ENCODE measurements at regions not wholly inside any gene's neighbourhood (a gene's known extent, or its start where the extent isn't known, plus 50 kb on each side); places are given as distances from the start of the nearest gene placed in this dataset.

DNA sequence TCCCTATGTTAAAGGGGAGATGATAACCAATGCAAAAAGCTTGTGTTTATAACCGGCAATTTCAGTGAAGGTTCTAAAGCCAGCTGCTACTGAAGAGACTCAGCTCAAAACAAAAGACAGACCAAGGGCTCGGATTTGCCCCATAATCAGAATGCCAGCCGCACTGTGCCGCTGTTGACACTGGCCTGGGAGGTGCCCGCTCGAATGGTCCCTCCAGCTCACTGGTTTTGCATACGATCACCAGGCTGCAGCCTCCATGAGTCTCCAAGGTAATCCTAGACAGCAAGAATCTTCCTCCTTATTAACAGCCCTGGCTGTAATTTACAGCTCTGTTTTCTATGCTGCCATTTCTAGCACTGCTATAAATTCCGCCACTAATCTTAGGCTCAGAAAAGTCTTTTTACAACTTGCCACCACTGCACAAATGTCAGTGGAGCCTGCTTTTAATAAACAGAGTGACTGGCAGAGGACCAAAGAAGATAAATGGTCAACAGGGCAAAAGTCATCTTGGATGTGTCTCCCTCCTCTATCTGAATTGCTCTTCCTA, 155.7 kb upstream of the SH3BP4 start:
- H3K36me3 ChIP-seq = no peaks in the 10 kb centered on the region
- H3K4me3 ChIP-seq = no peak overlapping the region
- H3K27me3 ChIP-seq = no peaks in the 10 kb centered on the region
- WGBS, 4 donors = 80 to 91% (median 87%) methylated on average over 8 of the region's 8 CpGs
- no peak for TF ChIP-seq POLR2A (IDR thresholded peaks at IDR 0.05)
- TF ChIP-seq, protein P1, sequence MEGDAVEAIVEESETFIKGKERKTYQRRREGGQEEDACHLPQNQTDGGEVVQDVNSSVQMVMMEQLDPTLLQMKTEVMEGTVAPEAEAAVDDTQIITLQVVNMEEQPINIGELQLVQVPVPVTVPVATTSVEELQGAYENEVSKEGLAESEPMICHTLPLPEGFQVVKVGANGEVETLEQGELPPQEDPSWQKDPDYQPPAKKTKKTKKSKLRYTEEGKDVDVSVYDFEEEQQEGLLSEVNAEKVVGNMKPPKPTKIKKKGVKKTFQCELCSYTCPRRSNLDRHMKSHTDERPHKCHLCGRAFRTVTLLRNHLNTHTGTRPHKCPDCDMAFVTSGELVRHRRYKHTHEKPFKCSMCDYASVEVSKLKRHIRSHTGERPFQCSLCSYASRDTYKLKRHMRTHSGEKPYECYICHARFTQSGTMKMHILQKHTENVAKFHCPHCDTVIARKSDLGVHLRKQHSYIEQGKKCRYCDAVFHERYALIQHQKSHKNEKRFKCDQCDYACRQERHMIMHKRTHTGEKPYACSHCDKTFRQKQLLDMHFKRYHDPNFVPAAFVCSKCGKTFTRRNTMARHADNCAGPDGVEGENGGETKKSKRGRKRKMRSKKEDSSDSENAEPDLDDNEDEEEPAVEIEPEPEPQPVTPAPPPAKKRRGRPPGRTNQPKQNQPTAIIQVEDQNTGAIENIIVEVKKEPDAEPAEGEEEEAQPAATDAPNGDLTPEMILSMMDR (IDR thresholded peaks at IDR 0.05) = no peak
- H3K9me3 ChIP-seq = no peaks in the 10 kb centered on the region
- no peak for DNase-seq
- no peaks in the 10 kb centered on the region for H3K4me1 ChIP-seq
- no peak for ATAC-seq
- H3K27ac ChIP-seq = no peak overlapping the region
- intact Hi-C loops (cut with DNase I) = no loop called here

DNA sequence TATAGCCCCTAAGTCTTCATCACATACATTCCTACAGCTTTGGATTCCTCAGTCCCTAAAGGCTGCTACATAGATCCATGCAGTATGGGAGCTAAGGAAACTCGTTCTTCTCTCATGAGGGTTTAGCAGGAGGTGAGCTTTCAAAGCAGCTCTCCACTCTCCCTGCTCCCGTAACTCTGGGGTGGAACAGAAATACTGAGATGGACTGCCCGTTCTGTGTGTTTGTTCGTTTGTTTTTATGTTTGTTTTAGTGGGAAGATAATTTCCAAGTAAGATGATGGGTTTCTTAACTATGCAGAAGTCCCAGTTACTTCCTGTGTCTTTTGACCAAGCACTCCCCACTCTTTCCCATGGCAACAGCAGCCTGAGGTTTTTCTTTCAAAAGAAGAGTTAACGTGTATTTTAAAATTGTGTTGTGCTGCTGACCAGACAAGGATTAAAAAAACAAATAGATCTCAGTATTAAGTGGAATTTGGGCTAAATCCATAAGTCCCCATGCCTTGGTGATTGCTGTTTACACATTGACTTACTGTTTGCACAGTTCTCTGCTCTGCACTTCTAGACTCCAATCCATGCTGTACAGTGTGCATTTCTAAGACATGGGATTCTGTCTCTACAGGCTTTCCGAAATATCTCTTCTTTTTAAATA, 156.4 kb upstream of the SH3BP4 start:
- H3K9me3 ChIP-seq = no peaks in the 10 kb centered on the region
- no peak for DNase-seq
- no peak overlapping the region for H3K4me3 ChIP-seq
- H3K27me3 ChIP-seq = no peaks in the 10 kb centered on the region
- TF ChIP-seq POLR2A (IDR thresholded peaks at IDR 0.05) = no peak
- TF ChIP-seq, protein P1 (IDR thresholded peaks at IDR 0.05) = no peak
- no peaks in the 10 kb centered on the region for H3K36me3 ChIP-seq
- intact Hi-C loops (cut with DNase I) = no loop called here
- no peak overlapping the region for H3K27ac ChIP-seq
- H3K4me1 ChIP-seq = no peaks in the 10 kb centered on the region
- no peak for ATAC-seq
- WGBS, 4 donors = 61 to 68% (median 64%) methylated on average over 6 of the region's 6 CpGs

DNA sequence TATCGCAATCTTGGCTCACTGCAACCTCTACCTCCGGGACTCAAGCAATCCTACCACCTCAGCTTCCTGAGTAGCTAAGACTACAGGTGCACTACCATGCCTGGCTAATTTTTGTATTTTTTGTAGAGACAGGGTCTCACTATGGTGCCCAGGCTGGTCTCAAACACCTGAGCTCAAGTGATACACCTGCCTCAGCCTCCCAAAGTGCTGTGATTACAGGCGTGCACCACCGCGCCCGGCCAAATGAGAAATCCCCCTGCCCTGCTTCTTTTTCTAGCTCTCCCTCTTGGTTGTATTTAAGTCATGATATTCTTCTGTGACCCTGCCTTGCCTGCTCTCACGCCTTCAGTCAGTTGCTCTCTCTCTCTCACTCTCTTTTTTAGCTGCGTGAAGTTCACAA, 157.0 kb upstream of the SH3BP4 start:
- Histone ChIP-seq H3K4me3 (no peak overlapping the region), H3K4me1 (no peaks in the 10 kb centered on the region), H3K27me3 (no peaks in the 10 kb centered on the region), H3K27ac (no peak overlapping the region), H3K36me3 (no peaks in the 10 kb centered on the region), H3K9me3 (no peaks in the 10 kb centered on the region)
- no peak for ATAC-seq
- 90 to 95% (median 94%) methylated on average over 8 of the region's 8 CpGs for WGBS, 4 donors
- intact Hi-C loops (cut with DNase I) = no loop called here
- DNase-seq = no peak
- TF ChIP-seq, protein P1 (IDR thresholded peaks at IDR 0.05) = no peak
- TF ChIP-seq POLR2A (IDR thresholded peaks at IDR 0.05) = no peak

DNA sequence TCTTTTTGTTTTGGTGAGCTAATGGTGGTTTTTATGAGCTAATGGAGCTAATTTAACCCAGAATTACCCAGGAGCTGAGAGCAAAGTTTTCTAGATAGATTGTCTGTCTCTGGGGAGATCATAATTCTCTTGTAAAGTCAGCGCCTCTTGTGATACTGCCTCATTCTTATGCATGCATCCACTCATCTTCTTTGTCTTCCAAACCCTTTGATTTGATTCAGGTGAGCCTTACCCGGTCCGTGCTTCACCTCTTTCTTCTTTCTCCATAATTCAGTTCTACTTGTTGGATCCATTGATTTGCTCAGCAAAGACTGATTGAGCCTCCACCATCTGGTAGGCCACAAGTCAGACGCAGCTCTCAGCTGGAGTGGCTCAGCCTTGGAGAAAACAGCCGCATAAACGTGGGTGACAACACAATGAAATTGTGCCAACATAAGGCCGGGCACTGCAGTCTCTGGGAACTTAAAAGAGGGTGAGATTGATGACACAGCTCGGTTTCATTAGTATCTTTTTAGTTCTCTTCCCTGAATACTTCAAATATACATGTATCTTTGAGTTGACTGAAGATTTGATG, 158.5 kb upstream of the SH3BP4 start:
- Histone ChIP-seq H3K27ac (no peak overlapping the region), H3K4me1 (no peaks in the 10 kb centered on the region), H3K27me3 (no peaks in the 10 kb centered on the region), H3K4me3 (no peak overlapping the region), H3K9me3 (no peaks in the 10 kb centered on the region), H3K36me3 (no peaks in the 10 kb centered on the region)
- WGBS, 4 donors = 87 to 92% (median 89%) methylated on average over 8 of the region's 8 CpGs
- intact Hi-C loops (cut with DNase I) = no loop called here
- ATAC-seq (no peak), DNase-seq (no peak)
- TF ChIP-seq POLR2A (IDR thresholded peaks at IDR 0.05) = no peak
- TF ChIP-seq, protein P1 (IDR thresholded peaks at IDR 0.05) = no peak

All from heart left ventricle (tissue), 16 donors.